ENCODE measurements at regions not wholly inside any gene's neighbourhood (a gene's known extent, or its start where the extent isn't known, plus 50 kb on each side); places are given as distances from the start of the nearest gene placed in this dataset. TPM values are rescaled to one million over a fixed set of nuclear protein-coding genes. Genes with fewer than 3 reads are reported as not detected.

- Histone ChIP-seq H2AFZ (no peak overlapping the region), H3K4me3 (no peak overlapping the region), H3K27ac (peak overlapping the region; percentile 4), H3K4me1 (ENCODE audit: insufficient read depth) (peaks cover 9% of the 10 kb centered on the region), H4K20me1 (ENCODE audit: insufficient read depth, poor library complexity, severe bottlenecking) (no peaks in the 10 kb centered on the region), H3K36me3 (replicated peaks; ENCODE audit: insufficient read depth, low read depth) (no peaks in the 10 kb centered on the region), H3K79me2 (no peaks in the 10 kb centered on the region), H3K9me3 (ENCODE audit: low read depth) (no peaks in the 10 kb centered on the region), H3K27me3 (no peaks in the 10 kb centered on the region), H3K4me2 (no peak overlapping the region), H3K9me2 (replicated peaks; ENCODE audit: insufficient read depth) (no peaks in the 10 kb centered on the region)
- 84% methylated on average over 2 of the region's 2 CpGs for WGBS (ENCODE audit: low lambda C conversion rate, missing lambda C conversion rate)
- TF ChIP-seq EZH2 (IDR thresholded peaks at IDR 0.05; ENCODE audit: borderline replicate concordance) (no peak), EZH2phosphoT487 (IDR thresholded peaks at IDR 0.05; ENCODE audit: low read depth, severe bottlenecking, unreplicated experiment) (no peak), CTCF (IDR thresholded peaks at IDR 0.05; ENCODE audit: poor library complexity) (no peak)
- DNase-seq (ENCODE audit: low spot score), result no peak
Observed at GRCh38 chr10:3836222-3836820, 51.3 kb upstream of the KLF6 start.

- Histone ChIP-seq H4K20me1 (ENCODE audit: insufficient read depth, poor library complexity, severe bottlenecking) (no peaks in the 10 kb centered on the region), H3K4me2 (peak overlapping the region; percentile 40), H3K27ac (peak overlapping the region; percentile 4), H3K27me3 (no peaks in the 10 kb centered on the region), H3K4me1 (ENCODE audit: insufficient read depth) (peaks cover 12% of the 10 kb centered on the region), H3K9me2 (replicated peaks; ENCODE audit: insufficient read depth) (no peaks in the 10 kb centered on the region), H2AFZ (peak overlapping the region; percentile 1), H3K79me2 (no peaks in the 10 kb centered on the region), H3K36me3 (replicated peaks; ENCODE audit: insufficient read depth, low read depth) (no peaks in the 10 kb centered on the region), H3K9me3 (ENCODE audit: low read depth) (no peaks in the 10 kb centered on the region), H3K4me3 (no peak overlapping the region)
- DNase-seq (ENCODE audit: low spot score), result peak; percentile 44
- no peak for TF ChIP-seq EZH2phosphoT487 (IDR thresholded peaks at IDR 0.05; ENCODE audit: low read depth, severe bottlenecking, unreplicated experiment)
- TF ChIP-seq EZH2 (IDR thresholded peaks at IDR 0.05; ENCODE audit: borderline replicate concordance), result no peak
- TF ChIP-seq CTCF (IDR thresholded peaks at IDR 0.05; ENCODE audit: poor library complexity), result no peak
- 12% methylated on average over 6 of the region's 6 CpGs for WGBS (ENCODE audit: low lambda C conversion rate, missing lambda C conversion rate)
Observed at GRCh38 chr10:3835770-3836169, 50.8 kb upstream of the KLF6 start.

- no peak for DNase-seq (ENCODE audit: low spot score)
- H3K9me2 ChIP-seq (replicated peaks; ENCODE audit: insufficient read depth), result no peaks in the 10 kb centered on the region
- peaks cover 19% of the 10 kb centered on the region for H3K4me1 ChIP-seq (ENCODE audit: insufficient read depth)
- no peak overlapping the region for H3K4me3 ChIP-seq
- WGBS (ENCODE audit: low lambda C conversion rate, missing lambda C conversion rate), result 100% methylated on average over 1 of the region's 1 CpG
- H3K4me2 ChIP-seq, result no peak overlapping the region
- no peaks in the 10 kb centered on the region for H3K27me3 ChIP-seq
- H3K9me3 ChIP-seq (ENCODE audit: low read depth), result no peaks in the 10 kb centered on the region
- H3K36me3 ChIP-seq (replicated peaks; ENCODE audit: insufficient read depth, low read depth), result no peaks in the 10 kb centered on the region
- no peaks in the 10 kb centered on the region for H4K20me1 ChIP-seq (ENCODE audit: insufficient read depth, poor library complexity, severe bottlenecking)
- no peak overlapping the region for H2AFZ ChIP-seq
- no peak for TF ChIP-seq EZH2phosphoT487 (IDR thresholded peaks at IDR 0.05; ENCODE audit: low read depth, severe bottlenecking, unreplicated experiment)
- no peak for TF ChIP-seq EZH2 (IDR thresholded peaks at IDR 0.05; ENCODE audit: borderline replicate concordance)
- no peak for TF ChIP-seq CTCF (IDR thresholded peaks at IDR 0.05; ENCODE audit: poor library complexity)
- no peak overlapping the region for H3K27ac ChIP-seq
- H3K79me2 ChIP-seq, result no peaks in the 10 kb centered on the region
Observed at GRCh38 chr10:3834947-3835346, 49.9 kb upstream of the KLF6 start.

Small RNA genes lying in the stretch of these regions (microRNA-seq; reads per million reads assigned to microRNA genes)
- gene MIR6078, result not detected

Small RNA genes lying in the stretch of these regions (small RNA-seq; reads per million reads assigned to genes)
- not detected for gene MIR6078
- gene RNU6-163P, result not detected
